Adrenal gland (tissue), 9 donors: ENCODE measurements at regions not wholly inside any gene's neighbourhood (a gene's known extent, or its start where the extent isn't known, plus 50 kb on each side); places are given as distances from the start of the nearest gene placed in this dataset.

Source experiments
- DNase-seq, 7 donors: peaks; one replicate each; pipeline ENCODE4 v3.0.0-alpha.2; 2019 to 2020
- H3K27ac ChIP-seq, 5 donors: fragments of 200-600 bp; sonication (generic) in 4 of 5; 1 replicate in 3 of 5; 2 replicates in 2 of 5; pipeline versions ENCODE4 v1.5.1 to v1.8.0; 2016 to 2020; ENCODE audit warnings: mild to moderate bottlenecking in 1 of 5
- H3K27me3 ChIP-seq: fragments of 200-600 bp; 2 replicates; pipeline ENCODE4 v1.8.0; 2021
- H3K36me3 ChIP-seq, 2 donors: fragments of 200-600 bp; replicated peaks in 1 of 2; 1 replicate in 1 of 2; 2 replicates in 1 of 2; pipeline versions ENCODE4 v1.5.1 to v1.8.0; 2018 to 2022
- H3K4me1 ChIP-seq, 2 donors: fragments of 200-600 bp; replicated peaks in 1 of 2; 1 replicate in 1 of 2; 2 replicates in 1 of 2; pipeline versions ENCODE4 v1.5.1 to v1.8.0; 2018 to 2021
- H3K4me3 ChIP-seq, 4 donors: fragments of 200-600 bp; sonication (generic) in 3 of 4; one replicate each; pipeline ENCODE4 v1.5.1; 2016 to 2018
- H3K9me3 ChIP-seq, 3 donors: fragments of 200-600 bp; sonication (generic) in 1 of 3; replicated peaks in 1 of 3; 1 replicate in 2 of 3; 2 replicates in 1 of 3; pipeline versions ENCODE4 v1.5.1 to v1.8.0; 2016 to 2021
- CTCF ChIP-seq, 6 experiments: fragments of 450-650 bp in 4 of 6; fragments of 200-600 bp in 2 of 6; sonication (generic) in 1 of 6; IDR thresholded peaks; 1 replicate in 5 of 6; 2 replicates in 1 of 6; pipeline versions ENCODE4 v1.5.1 to v1.8.0; 2016 to 2021; ENCODE audit warnings: antibody characterized with exemption in 6 of 6, mild to moderate bottlenecking in 2 of 6, moderate library complexity in 1 of 6
- POLR2A ChIP-seq, 2 donors: fragments of 450-650 bp; IDR thresholded peaks; one replicate each; pipeline ENCODE4 v1.6.1; 2017; ENCODE audit warnings: antibody characterized with exemption in 2 of 2, mild to moderate bottlenecking in 2 of 2, moderate library complexity in 1 of 2
- WGBS, 4 donors: extraction: QIAGEN DNeasy Blood & Tissue Kit in 2 of 4; methylation state at CpG; one replicate each; pipeline versions ENCODE4 v1.1.5 to v1.1.7; 2013 to 2017; 5-methylcytosine and 5-hydroxymethylcytosine counted together
- intact Hi-C, 2 donors: fragments of 100-400 bp; cut with DNase I; formaldehyde crosslinking; loops; one replicate each; pipeline versions ENCODE4 v1.14.1 to v1.15.0; 2022 to 2023
- donor health status: healthy with polysubstance abuse.
- donor health status: Bipolar disorder and iron deficiency.
- donor health status: DM: yes; HTN: yes; CAD: no.
- donor health status: DM: no; HTN: no; CAD: no.
- donor health status: DM: no; HTN: no; CAD: no.

DNA sequence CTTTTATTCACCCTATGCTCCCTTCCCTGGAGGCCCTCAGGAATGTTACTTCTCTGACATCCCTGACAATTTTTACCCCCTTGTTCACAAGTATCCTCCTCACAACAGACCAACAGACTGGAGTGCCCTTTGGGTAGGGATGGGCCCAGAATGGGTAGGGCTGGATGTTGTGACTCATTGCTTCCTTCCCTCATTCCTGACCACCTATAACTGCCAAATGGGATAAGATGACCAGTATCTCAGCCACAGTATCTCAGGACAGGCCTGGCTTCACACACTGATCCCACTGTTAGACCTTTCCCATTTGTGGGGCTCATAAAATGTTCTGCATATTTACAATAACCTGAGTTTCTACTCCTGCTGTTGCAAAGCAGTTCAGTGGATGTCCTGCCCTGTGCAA lies 223.0 kb upstream of the LRFN2 start:
- TF ChIP-seq CTCF (IDR thresholded peaks at IDR 0.05), result no peak
- TF ChIP-seq POLR2A (IDR thresholded peaks at IDR 0.05), result no peak
- H3K9me3 ChIP-seq, result no peaks in the 10 kb centered on the region
- H3K4me3 ChIP-seq, result no peak overlapping the region
- no peaks in the 10 kb centered on the region for H3K27me3 ChIP-seq
- peaks cover 0 to 4% of the 10 kb centered on the region in 2 donors for H3K4me1 ChIP-seq
- no peaks in the 10 kb centered on the region for H3K36me3 ChIP-seq
- intact Hi-C loops, result no loop called here
- H3K27ac ChIP-seq, result no peak overlapping the region
- no peak for DNase-seq

GRCh38 chr6:40809627-40810026 lies 222.5 kb upstream of the LRFN2 start:
- H3K27ac ChIP-seq, result no peak overlapping the region
- TF ChIP-seq POLR2A (IDR thresholded peaks at IDR 0.05), result no peak
- no peak for DNase-seq
- H3K4me3 ChIP-seq, result no peak overlapping the region
- peaks cover 0 to 4% of the 10 kb centered on the region in 2 donors for H3K4me1 ChIP-seq
- intact Hi-C loops, result no loop called here
- 82 to 94% (median 93%) methylated on average over 1 of the region's 1 CpG for WGBS, 4 donors
- H3K27me3 ChIP-seq, result no peaks in the 10 kb centered on the region
- H3K9me3 ChIP-seq, result no peaks in the 10 kb centered on the region
- no peaks in the 10 kb centered on the region for H3K36me3 ChIP-seq

- no peaks in the 10 kb centered on the region for H3K27me3 ChIP-seq
- peak in 1 of 7 donors; percentile 23 for DNase-seq
- no peaks in the 10 kb centered on the region for H3K36me3 ChIP-seq
- no peak overlapping the region for H3K27ac ChIP-seq
- no peak overlapping the region for H3K4me3 ChIP-seq
- H3K4me1 ChIP-seq, result peaks cover 0 to 4% of the 10 kb centered on the region in 2 donors
- intact Hi-C loops, result no loop called here
- no peaks in the 10 kb centered on the region for H3K9me3 ChIP-seq
- no peak for TF ChIP-seq POLR2A (IDR thresholded peaks at IDR 0.05)
- no peak for TF ChIP-seq CTCF (IDR thresholded peaks at IDR 0.05)
- WGBS, 4 donors, result 70 to 73% (median 72%) methylated on average over 5 of the region's 5 CpGs
Measured at GRCh38 chr6:40807484-40807883, 220.3 kb upstream of the LRFN2 start.

GRCh38 chr6:40806256-40806864 lies 219.2 kb upstream of the LRFN2 start:
- no peak for TF ChIP-seq POLR2A (IDR thresholded peaks at IDR 0.05)
- TF ChIP-seq CTCF (IDR thresholded peaks at IDR 0.05), result no peak
- H3K36me3 ChIP-seq, result no peaks in the 10 kb centered on the region
- no peaks in the 10 kb centered on the region for H3K27me3 ChIP-seq
- peak in 1 of 7 donors; percentile 20 for DNase-seq
- H3K4me3 ChIP-seq, result no peak overlapping the region
- no peaks in the 10 kb centered on the region for H3K9me3 ChIP-seq
- H3K27ac ChIP-seq, result no peak overlapping the region
- H3K4me1 ChIP-seq, result peaks cover 0 to 4% of the 10 kb centered on the region in 2 donors
- 55 to 62% (median 59%) methylated on average over 7 of the region's 7 CpGs for WGBS, 4 donors
- intact Hi-C loops, result no loop called here

DNA sequence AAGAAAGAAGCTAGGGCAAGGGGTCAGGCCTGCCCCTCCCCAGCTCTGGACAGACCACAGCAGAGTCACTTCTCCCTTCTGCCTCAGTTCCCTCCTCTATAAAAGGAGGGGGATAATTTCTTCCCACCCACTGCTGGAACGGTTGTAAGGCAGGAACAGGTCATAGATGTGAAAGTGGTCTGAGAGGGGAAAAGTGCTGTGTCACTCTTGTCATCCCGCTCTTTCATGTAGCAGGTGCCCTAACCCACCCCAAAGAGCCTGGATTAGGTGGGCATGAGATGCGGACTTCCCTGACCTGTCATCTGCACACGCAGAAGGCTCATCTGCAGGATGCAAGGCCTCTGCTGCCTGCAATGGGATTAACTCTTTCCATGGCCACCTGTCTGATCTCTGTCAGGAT lies 218.2 kb upstream of the LRFN2 start:
- no peak overlapping the region for H3K27ac ChIP-seq
- TF ChIP-seq CTCF (IDR thresholded peaks at IDR 0.05), result no peak
- intact Hi-C loops, result no loop called here
- no peaks in the 10 kb centered on the region for H3K9me3 ChIP-seq
- DNase-seq, result peak in 1 of 7 donors; percentile 9
- H3K27me3 ChIP-seq, result no peaks in the 10 kb centered on the region
- no peaks in the 10 kb centered on the region for H3K36me3 ChIP-seq
- 61 to 88% (median 83%) methylated on average over 3 to 4 of the region's 4 CpGs for WGBS, 4 donors
- no peak overlapping the region for H3K4me3 ChIP-seq
- H3K4me1 ChIP-seq, result peaks cover 0 to 4% of the 10 kb centered on the region in 2 donors
